Activated T-helper 9 cell treated with anti-CD3 and anti-CD28 coated beads, Interleukin-2, amount 50 U/mL, for 16 hours (primary cell): ENCODE measurements at regions not wholly inside any gene's neighbourhood (a gene's known extent, or its start where the extent isn't known, plus 50 kb on each side); places are given as distances from the start of the nearest gene placed in this dataset.

Experiments used
- DNase-seq: peaks from one replicate; pipeline ENCODE4 v3.0.0-alpha.2; 2020; ENCODE audit warnings: low read depth

- DNase-seq, result no peak
Measured at GRCh38 chr2:118510807-118511206, 336.6 kb downstream of the EN1 start.

DNA sequence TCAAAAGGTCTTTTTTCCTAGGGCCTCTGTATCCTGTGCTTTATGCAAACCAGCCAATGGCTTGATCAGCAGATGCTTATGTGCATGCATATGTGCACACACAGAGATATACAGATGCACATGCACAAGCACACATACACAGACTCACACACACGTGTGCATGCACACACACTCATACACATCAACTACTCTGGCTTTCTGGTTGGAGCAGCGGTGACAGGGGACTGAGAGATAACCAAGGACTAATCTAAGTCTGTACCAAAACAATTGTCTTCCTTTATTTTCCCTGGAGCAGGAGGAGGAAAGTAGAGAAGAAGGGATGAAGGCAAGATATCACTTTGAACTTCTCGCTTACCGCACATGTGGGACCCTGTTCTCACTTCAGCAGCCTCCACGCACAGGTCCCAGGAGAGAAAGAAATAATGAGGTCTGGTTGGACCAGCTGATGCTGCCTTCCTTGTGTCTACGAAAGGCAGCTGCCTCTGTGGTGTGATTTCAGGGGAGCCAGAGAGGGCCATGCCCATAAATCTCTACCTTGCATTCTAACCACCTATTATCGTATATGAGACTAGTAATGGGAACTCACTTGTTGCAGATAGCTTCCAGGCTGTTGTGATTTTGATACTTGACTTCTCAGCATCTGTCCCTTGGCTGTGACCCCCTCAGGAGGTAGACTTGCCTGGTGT, 338.0 kb downstream of the EN1 start:
- DNase-seq, result no peak

GRCh38 chr2:118508282-118508681, 339.2 kb downstream of the EN1 start:
- no peak for DNase-seq

DNA sequence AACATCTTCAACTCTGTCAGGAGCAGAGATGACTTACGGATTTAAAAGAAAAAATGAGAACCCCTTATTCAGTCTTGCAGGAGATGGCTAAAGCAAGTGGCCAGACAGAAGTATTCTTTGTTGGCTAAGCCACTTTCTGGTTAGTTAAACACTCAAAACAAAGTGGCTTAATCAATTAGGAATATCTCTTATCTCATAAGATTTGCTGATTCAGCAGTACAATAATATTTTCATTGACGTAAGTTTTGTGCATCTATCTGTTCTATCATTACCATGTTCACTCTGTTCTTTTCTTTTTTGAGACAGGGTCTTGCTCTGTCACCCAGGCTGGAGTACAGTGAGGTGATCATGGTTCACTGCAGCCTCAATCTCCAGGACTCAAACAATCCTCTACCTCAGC, 342.0 kb downstream of the EN1 start:
- no peak for DNase-seq

DNA sequence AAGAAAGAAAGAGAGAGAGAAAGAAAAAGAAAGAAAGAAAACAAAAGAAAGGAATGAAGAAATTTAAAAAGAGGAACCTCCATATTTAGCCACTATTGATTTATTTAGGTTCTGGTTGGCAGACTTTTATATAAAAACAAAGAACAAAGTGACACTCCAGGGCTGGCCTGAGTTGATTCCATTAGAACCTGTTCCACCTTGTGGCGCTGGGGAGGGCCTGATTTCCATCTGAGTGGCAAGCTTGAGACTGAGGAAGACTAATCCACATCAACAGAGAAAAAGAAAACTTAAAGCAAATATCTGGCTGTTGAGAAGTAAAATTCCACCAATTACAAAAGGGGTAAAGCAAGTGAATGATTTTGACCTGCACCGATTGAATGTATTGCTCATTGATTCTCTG, 345.3 kb downstream of the EN1 start:
- no peak for DNase-seq

DNA sequence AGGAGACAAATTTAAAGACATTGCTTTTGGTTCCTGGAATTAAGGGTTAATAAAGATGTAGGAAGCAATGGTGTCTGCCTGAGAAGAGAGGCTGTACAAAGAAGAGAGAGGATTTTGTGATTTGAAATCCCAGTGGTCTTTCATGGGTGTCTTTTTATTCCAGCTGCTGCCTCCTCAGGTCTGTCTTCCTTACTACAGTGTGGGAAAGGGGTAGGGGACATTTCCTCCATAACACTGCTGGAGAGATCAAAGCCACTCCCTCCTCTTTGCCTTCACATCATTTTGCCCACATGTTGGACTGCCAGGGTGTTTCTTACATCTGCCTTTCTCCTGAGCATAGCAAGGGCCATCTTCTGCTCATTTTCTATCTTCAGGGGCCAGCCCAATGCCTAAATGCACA, 348.5 kb downstream of the EN1 start:
- no peak for DNase-seq

DNA sequence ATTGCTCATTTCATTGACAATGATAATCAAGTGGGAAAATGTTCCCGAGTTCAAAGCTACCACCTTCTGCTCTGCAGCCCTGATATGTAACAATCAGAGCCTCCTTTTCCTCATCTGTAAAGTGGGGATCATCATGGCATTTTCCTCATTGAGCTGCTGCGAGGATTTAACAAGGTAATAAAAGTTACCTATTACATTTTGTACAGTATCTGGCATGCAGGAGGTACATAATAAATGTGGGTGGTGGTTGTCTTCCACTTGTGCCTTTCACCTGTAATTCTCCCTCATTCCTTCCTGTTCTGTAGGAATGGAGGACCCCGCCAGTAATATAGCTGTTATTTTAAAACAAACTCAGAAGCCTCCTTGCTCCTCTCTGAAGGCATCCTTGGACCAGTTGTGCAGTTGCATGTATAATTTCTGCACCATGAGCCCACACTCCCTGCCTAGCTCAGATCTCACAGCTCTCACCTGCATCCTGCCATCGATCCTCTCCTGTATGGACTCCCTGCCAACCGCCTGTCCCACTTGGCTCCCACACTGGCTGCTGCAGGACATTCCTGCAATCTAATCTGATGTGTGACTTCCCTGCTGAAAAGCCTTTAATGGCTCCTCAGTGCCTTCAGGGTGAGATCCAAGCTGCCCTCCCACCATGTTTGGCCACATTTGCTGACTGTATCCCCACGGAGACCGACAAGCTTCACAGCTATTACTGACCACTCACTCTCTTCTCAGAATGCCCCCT, 350.4 kb downstream of the EN1 start:
- DNase-seq, result no peak

- DNase-seq, result no peak
Measured at GRCh38 chr2:118496467-118496866, 351.0 kb downstream of the EN1 start.

DNA sequence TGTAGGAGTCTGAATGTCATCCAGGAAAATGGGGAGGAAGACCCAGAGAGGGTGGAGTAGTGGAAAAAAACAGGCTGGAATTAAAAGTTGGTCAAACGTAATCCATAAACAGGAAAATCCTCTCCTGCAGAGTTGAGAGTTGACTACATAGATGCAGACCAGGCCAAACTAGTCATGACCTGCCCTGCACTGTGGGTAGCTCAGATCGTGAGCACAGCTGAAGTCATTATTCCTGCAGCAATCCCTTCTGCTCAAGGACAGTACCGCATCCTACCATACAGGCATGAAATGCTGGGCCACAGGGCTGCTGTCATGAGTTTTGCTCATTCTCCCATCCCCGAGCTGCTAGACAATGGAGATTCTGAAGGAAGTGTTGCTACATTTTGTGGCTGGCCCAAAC, 352.2 kb downstream of the EN1 start:
- no peak for DNase-seq

GRCh38 chr2:118493213-118493612, 354.2 kb downstream of the EN1 start:
- no peak for DNase-seq

DNA sequence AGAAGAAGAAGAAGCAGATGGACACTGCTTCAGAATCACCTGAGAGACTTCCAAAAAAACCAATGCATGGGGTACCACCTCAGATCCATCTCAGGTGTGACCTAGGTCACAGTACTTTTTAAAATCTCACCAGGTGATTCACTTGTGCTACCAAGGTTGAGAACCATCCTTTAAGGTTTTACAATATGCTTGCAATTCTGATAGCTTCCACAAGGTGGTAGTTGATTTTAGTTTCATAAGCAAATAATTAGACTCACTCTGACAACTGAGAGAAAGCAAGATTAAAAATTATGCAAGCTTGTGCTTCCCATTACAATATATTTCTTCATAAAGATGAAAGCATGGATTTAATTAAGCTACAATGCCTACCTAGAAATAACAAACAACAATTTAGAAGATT, 355.1 kb downstream of the EN1 start:
- no peak for DNase-seq

- no peak for DNase-seq
Measured at GRCh38 chr2:118490330-118490729, 357.1 kb downstream of the EN1 start.

GRCh38 chr2:118489712-118490299, 357.6 kb downstream of the EN1 start:
- DNase-seq, result no peak

GRCh38 chr2:118481299-118481698, 366.1 kb downstream of the EN1 start:
- no peak for DNase-seq

DNA sequence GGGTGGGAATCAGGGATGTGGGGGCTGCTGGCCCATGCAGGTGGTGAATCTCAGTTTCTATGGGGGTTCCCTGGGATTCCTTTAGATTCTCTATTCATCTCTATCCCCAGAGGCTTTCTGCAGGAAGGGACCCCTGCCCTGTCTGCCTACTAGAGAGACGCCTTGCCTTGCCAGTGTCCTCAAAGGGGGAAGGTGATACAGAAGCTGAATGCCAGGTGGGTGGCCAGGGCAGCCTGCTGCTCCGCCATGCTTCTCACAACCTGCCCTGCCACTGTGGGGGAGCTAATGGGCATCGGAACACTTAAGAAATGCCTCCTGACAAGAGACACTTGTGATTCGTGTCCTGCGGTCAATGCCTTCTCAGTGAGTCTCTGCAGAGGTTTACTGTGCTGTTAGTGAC, 368.4 kb downstream of the EN1 start:
- DNase-seq, result no peak

DNA sequence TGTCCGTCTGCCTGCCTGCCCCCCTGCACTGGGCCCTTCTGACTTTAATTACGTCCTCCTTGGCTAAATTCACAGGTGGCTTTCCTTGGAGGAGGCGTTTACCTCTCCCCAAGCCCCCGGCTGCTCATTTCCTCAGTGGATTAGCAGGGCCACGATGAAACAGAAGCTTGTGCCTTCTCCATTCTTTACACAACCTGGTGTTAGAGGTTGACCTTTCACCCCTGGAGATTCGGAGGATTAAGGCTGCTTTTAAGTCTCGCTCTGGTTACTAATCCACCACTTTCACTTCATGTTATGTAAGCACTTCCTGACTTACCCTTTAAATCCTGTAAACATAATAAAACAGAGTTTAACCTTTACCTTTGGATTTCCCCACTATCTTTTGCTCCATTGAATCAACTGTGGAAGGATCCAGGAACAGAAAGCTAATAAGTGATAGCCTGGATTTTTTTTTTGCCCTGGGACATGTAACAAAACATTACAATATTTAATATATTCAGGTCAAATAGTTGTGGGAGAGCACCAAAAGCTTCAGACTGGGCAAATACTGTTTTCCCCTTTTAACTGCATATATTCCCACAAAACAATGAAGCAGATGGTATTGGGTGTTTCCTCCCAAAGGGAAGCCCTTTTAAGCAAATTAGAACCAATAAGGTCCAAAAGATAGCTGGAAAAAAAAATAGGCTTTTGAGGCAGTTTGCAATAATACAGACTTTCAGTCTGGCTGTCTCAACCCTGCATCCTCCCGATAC, 370.2 kb downstream of the EN1 start:
- DNase-seq, result no peak

DNA sequence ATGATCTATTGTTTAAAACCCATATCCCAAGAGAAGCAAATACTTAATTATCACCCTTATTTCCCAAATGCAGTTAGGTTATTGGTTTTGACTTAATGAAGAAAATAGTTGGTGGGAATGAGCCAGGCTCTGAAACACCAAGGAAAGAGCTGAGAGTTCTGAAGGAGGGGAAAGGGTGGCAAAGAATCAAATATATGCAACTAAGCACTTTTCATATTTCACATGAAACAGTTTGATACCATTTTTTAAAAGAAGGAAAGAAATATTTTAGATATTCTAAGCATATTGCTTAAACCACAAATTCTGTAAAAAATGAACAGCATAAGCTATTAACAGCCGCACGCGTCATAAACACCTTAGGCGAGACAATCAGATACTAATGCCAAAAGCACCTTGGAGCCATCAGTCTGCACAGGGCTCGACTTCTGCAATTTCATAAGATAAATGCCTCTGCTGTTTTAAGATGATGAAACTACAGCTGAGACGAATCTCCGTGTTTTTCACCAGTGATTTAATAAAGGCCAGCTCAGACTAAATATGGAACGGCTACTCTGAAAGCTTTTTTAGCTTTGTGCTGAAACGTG, 371.7 kb downstream of the EN1 start:
- DNase-seq, result no peak

GRCh38 chr2:118474541-118474920, 372.9 kb downstream of the EN1 start:
- no peak for DNase-seq

DNA sequence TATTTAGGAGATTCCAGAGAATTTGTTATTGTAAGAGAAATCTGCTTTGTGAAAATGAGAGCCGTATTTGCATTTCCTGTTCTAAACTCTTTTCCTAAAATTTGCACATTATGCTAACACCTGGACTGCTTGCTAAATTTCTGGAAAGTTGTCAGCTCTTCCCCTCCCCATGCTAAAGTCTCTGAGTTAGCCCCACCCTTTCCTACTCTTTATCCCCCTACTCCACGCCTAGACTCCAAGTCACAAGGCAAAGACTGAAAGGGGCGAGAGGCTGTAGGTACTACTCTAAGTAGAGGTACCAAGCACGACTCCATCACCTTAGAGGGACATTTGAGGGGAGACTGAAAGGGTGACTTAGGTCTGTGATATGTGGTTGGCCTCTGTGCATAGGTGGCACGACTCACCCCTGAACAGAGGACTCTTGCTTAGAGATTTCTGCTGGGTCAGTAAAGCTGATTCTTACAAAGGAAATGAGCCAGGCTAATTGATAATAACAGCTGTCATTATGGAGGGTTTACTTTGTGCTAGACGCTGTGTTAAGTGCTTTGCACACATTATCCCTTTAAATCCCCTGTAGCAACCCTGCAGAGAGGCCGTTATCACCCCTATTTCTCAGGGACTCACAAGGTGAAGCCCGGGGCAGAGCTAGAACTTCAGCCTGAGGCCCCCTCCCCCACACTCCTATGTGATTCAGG, 373.5 kb downstream of the EN1 start:
- no peak for DNase-seq

DNA sequence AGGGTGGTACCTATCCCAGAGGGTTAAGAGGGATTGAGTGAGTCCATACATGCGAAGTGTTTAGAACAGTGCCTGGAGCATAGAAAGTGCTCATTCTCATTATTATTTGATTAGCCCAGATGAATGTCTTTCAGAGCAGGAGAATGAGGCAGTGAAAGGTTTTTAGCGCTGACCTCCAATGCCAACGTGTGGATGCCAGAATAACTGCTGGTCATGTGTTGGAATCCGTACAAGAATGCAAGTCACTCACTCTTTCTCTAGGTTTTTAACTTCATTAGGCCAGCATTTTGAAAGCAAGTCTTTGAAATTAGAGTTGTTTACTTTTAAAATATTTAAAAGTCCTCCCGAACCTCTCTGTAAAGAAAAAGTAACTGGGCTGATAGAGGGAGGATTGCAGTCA, 374.2 kb downstream of the EN1 start:
- DNase-seq, result no peak

DNA sequence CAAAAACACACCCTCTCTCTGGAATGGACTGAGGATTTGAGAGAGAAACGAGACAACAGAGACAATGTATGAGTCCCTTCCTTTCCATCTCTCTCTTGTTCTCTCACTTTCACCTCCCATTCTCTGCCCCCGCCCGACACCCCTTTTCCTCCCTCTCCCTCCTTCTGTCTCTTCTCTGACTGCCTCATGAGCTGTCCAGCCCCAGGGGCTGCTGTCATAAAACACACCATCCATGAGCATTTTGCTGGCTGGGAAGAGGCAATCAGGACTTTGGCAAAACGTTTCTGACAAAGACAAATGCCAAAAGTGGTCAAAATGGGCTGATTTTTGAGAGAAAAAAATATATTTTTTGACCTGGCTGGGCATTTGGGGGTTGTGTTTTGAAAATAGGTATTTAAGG, 377.2 kb downstream of the EN1 start:
- DNase-seq, result no peak

- DNase-seq, result no peak
Measured at GRCh38 chr2:118469103-118469502, 378.3 kb downstream of the EN1 start.
